ENCODE measurements at regions not wholly inside any gene's neighbourhood (a gene's known extent, or its start where the extent isn't known, plus 50 kb on each side); places are given as distances from the start of the nearest gene placed in this dataset.

DNA sequence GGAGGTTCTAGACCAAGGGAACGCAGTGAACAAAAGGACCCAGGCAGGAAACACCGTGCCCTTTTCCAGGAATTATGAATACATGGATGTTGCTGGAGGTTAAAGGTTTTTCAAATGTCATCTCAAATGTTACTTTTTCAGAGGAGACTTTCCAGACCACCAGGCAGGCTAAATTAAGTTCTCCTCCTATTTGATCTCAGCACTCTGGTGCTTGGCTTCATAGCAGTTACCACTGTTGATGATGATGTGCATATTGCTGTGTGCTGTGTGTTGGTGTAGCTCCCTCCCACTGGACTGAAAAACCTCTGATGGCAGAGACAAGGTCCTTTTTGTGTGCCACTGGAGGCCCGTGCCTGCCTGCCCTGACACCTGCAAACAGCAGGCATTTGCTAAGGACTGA, 137.3 kb upstream of the PTPRM start (continued):
- no peak for TF ChIP-seq FOSL1 (IDR thresholded peaks at IDR 0.05; ENCODE audit: low read depth)
- TF ChIP-seq RAD21 (IDR thresholded peaks at IDR 0.05; ENCODE audit: low read depth): no peak
- no peak for TF ChIP-seq ZBTB33 (IDR thresholded peaks at IDR 0.05; ENCODE audit: extremely low read depth, insufficient replicate concordance, low read length)
- TF ChIP-seq REST (IDR thresholded peaks at IDR 0.05; ENCODE audit: low read depth): no peak

DNA sequence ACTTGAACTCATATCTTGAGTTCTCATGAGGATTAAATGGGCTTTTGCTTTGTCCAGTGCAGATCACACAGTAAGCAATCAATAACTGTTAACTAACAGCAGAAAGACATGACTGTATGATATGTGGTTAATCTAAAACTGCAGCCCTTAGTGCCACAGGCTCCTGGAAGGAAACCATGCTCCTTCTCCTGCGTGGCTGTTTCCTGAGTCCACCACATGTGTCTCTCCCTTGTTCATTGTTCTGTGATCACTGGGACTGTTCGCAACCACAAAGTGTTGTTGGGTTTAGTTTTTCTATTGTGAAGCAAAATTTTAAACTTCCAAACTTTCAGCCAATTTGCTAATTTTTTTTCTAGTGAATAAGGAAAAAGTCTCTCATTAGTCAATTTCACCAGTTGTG, 130.9 kb upstream of the PTPRM start:
- no peaks in the 10 kb centered on the region for H3K27me3 ChIP-seq (ENCODE audit: insufficient read depth, low read length)
- BruUV-seq (replicated peaks): no TSS peak
- no peak for TF ChIP-seq REST (IDR thresholded peaks at IDR 0.05; ENCODE audit: low read depth)
- no peak for TF ChIP-seq SP1 (IDR thresholded peaks at IDR 0.05; ENCODE audit: low read depth)
- no peak for TF ChIP-seq EGR1 (IDR thresholded peaks at IDR 0.05; ENCODE audit: low read depth)
- TF ChIP-seq RAD21 (IDR thresholded peaks at IDR 0.05; ENCODE audit: low read depth): no peak
- H3K4me1 ChIP-seq (ENCODE audit: control insufficient read depth in 1 of 2, insufficient read depth in 2 of 2, low read length in 2 of 2): no peaks in the 10 kb centered on the region
- DNase-seq (ENCODE audit: low read depth, low spot score) (no peak), ATAC-seq (no peak)
- RAD21 ChIA-PET (ENCODE audit: low non-redundant PET in 1 of 2, low total read pairs in 2 of 2, uncharacterized antibody in 2 of 2, unreplicated experiment in 2 of 2): no interaction called here
- CTCF ChIA-PET: no interaction called here
- no peak overlapping the region for H3K4me2 ChIP-seq (ENCODE audit: low read length)
- H3K9me2 ChIP-seq (ENCODE audit: insufficient read depth): no peaks in the 10 kb centered on the region
- no peak overlapping the region for H3K4me3 ChIP-seq (replicated peaks in 1 of 2; ENCODE audit: low read depth in 1 of 2, low read length in 2 of 2)
- H3K9me3 ChIP-seq (ENCODE audit: control insufficient read depth in 1 of 2, insufficient read depth in 1 of 2, low read depth in 1 of 2, low read length in 2 of 2): peaks cover 0 to 3% of the 10 kb centered on the region in 2 experiments; a peak in 1 of 4 replicates
- POLR2A ChIA-PET: no interaction called here
- intact Hi-C loops (cut with micrococcal nuclease): no loop called here
- H3K36me3 ChIP-seq (ENCODE audit: control insufficient read depth in 1 of 2, insufficient read depth in 2 of 2, low read length in 2 of 2): no peaks in the 10 kb centered on the region
- H3K27ac ChIP-seq (ENCODE audit: low read depth, low read length): no peak overlapping the region
- no peak overlapping the region for H3K9ac ChIP-seq (ENCODE audit: low read length)
- H4K20me1 ChIP-seq (ENCODE audit: insufficient read depth): no peaks in the 10 kb centered on the region
- H2AFZ ChIP-seq (ENCODE audit: low read depth, low read length, poor library complexity, severe bottlenecking): no peak overlapping the region
- no peaks in the 10 kb centered on the region for H3K79me2 ChIP-seq (ENCODE audit: insufficient read depth, low read length)

All from HCT116 (cell line).